Liver (tissue), 3 donors: ENCODE measurements at regions not wholly inside any gene's neighbourhood (a gene's known extent, or its start where the extent isn't known, plus 50 kb on each side); places are given as distances from the start of the nearest gene placed in this dataset.

Experiments used
- CTCF ChIP-seq: fragments of 150-350 bp; IDR thresholded peaks from 2 replicates; pipeline ENCODE4 v1.5.1; 2017; ENCODE audit warnings: improper control_type of control experiment, low read depth, low read length; ENCODE audit not compliant: missing input control
- JUND ChIP-seq, 2 donors: IDR thresholded peaks; 2 replicates each; pipeline ENCODE4 v1.6.1; 2016; ENCODE audit warnings: antibody characterized with exemption in 2 of 2
- RAD21 ChIP-seq, 2 donors: IDR thresholded peaks; 2 replicates each; pipeline ENCODE4 v1.6.1; 2016; ENCODE audit warnings: antibody characterized with exemption in 2 of 2, mild to moderate bottlenecking in 2 of 2
- SP1 ChIP-seq: IDR thresholded peaks from 2 replicates; pipeline ENCODE4 v1.6.1; 2018; ENCODE audit warnings: antibody characterized with exemption, mild to moderate bottlenecking
- YY1 ChIP-seq: IDR thresholded peaks from 2 replicates; pipeline ENCODE4 v1.6.1; 2016; ENCODE audit warnings: antibody characterized with exemption, mild to moderate bottlenecking
- ZBTB33 ChIP-seq: IDR thresholded peaks from 2 replicates; pipeline ENCODE4 v1.6.1; 2016; ENCODE audit warnings: antibody characterized with exemption
- donor health status: healthy.
- donor health status: healthy.

- TF ChIP-seq RAD21 (IDR thresholded peaks at IDR 0.05) (peak; percentile 80), CTCF (peak; percentile 46), YY1 (no peak), ZBTB33 (no peak), JUND (IDR thresholded peaks at IDR 0.05) (no peak), SP1 (no peak)
These were observed 459.8 kb downstream of the KCNT2 start for GRCh38 chr1:196148367-196148970.
